ENCODE measurements at regions not wholly inside any gene's neighbourhood (a gene's known extent, or its start where the extent isn't known, plus 50 kb on each side); places are given as distances from the start of the nearest gene placed in this dataset.
"Not testable (repeated sequence)": the region's sequence is repeated elsewhere in the genome, so short reads cannot be mapped to it uniquely, and the experiment has no call there.

- DNase-seq = no peak
Observed at GRCh38 chr11:26904801-26905200, 89.1 kb upstream of the FIBIN start.

- DNase-seq = no peak
Observed at GRCh38 chr11:26905368-26905767, 88.5 kb upstream of the FIBIN start.

GRCh38 chr11:26909515-26909914 lies 84.4 kb upstream of the FIBIN start:
- no peak for DNase-seq

GRCh38 chr11:26909991-26910591 lies 83.8 kb upstream of the FIBIN start:
- DNase-seq = no peak

- DNase-seq = no peak
Observed at GRCh38 chr11:26914968-26915367, 78.9 kb upstream of the FIBIN start.

- DNase-seq = no peak
Observed at GRCh38 chr11:26916805-26917204, 77.1 kb upstream of the FIBIN start.

GRCh38 chr11:26928582-26928981 lies 65.3 kb upstream of the FIBIN start:
- DNase-seq = no peak

GRCh38 chr11:26929806-26930517 lies 64.0 kb upstream of the FIBIN start:
- no peak for DNase-seq

GRCh38 chr11:26930518-26931247 lies 63.2 kb upstream of the FIBIN start:
- peak in 1 of 2 experiments; percentile 14 for DNase-seq

- peak; percentile 29 to 31 for DNase-seq
Observed at GRCh38 chr11:26931248-26931631, 62.7 kb upstream of the FIBIN start.

GRCh38 chr11:26931881-26932280 lies 62.0 kb upstream of the FIBIN start:
- DNase-seq = no peak

GRCh38 chr11:26936109-26936508 lies 57.8 kb upstream of the FIBIN start:
- peak; percentile 54 to 83 for DNase-seq

GRCh38 chr11:26937386-26937785 lies 56.5 kb upstream of the FIBIN start:
- no peak for DNase-seq

- DNase-seq = not testable (repeated sequence)
Observed at GRCh38 chr11:26940501-26940900, 53.4 kb upstream of the FIBIN start.

GRCh38 chr11:26942356-26942755 lies 51.6 kb upstream of the FIBIN start:
- no peak for DNase-seq

- DNase-seq = no peak
Observed at GRCh38 chr11:26943636-26944035, 50.3 kb upstream of the FIBIN start.

All from NCI-H524 (cell line).